Liver (tissue), 8 donors: ENCODE measurements at regions not wholly inside any gene's neighbourhood (a gene's known extent, or its start where the extent isn't known, plus 50 kb on each side); places are given as distances from the start of the nearest gene placed in this dataset.

Experiments used
- DNase-seq: peaks from one replicate; pipeline ENCODE4 v3.0.0-alpha.2; 2017; ENCODE audit warnings: low spot score
- H3K27ac ChIP-seq, 2 donors: one replicate each; pipeline ENCODE4 v1.7.0; 2013; ENCODE audit warnings: inconsistent platforms in 2 of 2, low read length in 2 of 2, control low read depth in 1 of 2, low read depth in 1 of 2, mild to moderate bottlenecking in 1 of 2
- H3K27me3 ChIP-seq, 4 donors: one replicate each; pipeline versions ENCODE4 v1.6.1 to v1.7.0; 2013; ENCODE audit warnings: low read length in 3 of 4, inconsistent platforms in 1 of 4, mild to moderate bottlenecking in 1 of 4, moderate library complexity in 1 of 4; ENCODE audit not compliant: control insufficient read depth in 4 of 4, insufficient read depth in 4 of 4
- H3K36me3 ChIP-seq, 4 donors: one replicate each; pipeline versions ENCODE4 v1.6.1 to v1.7.0; 2013; ENCODE audit warnings: low read length in 3 of 4, mild to moderate bottlenecking in 3 of 4, low read depth in 1 of 4, moderate library complexity in 1 of 4; ENCODE audit not compliant: control insufficient read depth in 4 of 4, insufficient read depth in 3 of 4
- H3K4me1 ChIP-seq, 4 donors: one replicate each; pipeline versions ENCODE4 v1.6.1 to v1.7.0; 2013; ENCODE audit warnings: low read length in 3 of 4, mild to moderate bottlenecking in 3 of 4, moderate library complexity in 1 of 4; ENCODE audit not compliant: control insufficient read depth in 4 of 4, insufficient read depth in 4 of 4
- H3K4me3 ChIP-seq, 3 donors: one replicate each; pipeline versions ENCODE4 v1.6.1 to v1.7.0; 2013; ENCODE audit warnings: low read length in 3 of 3, control low read depth in 1 of 3, low read depth in 1 of 3, mild to moderate bottlenecking in 1 of 3
- H3K9ac ChIP-seq, 2 donors: one replicate each; pipeline ENCODE4 v1.7.0; 2013; ENCODE audit warnings: low read length in 2 of 2, mild to moderate bottlenecking in 2 of 2, moderate library complexity in 2 of 2, control low read depth in 1 of 2, low read depth in 1 of 2
- H3K9me3 ChIP-seq, 4 donors: one replicate each; pipeline versions ENCODE4 v1.6.1 to v1.7.0; 2013; ENCODE audit warnings: low read length in 3 of 4; ENCODE audit not compliant: control insufficient read depth in 4 of 4
- ATF3 ChIP-seq: IDR thresholded peaks from 2 replicates; pipeline ENCODE4 v1.6.1; 2016; ENCODE audit warnings: antibody characterized with exemption
- CTCF ChIP-seq: fragments of 150-350 bp; IDR thresholded peaks from 2 replicates; pipeline ENCODE4 v1.5.1; 2017; ENCODE audit warnings: improper control_type of control experiment, low read depth, low read length; ENCODE audit not compliant: missing input control
- EGR1 ChIP-seq, 2 donors: IDR thresholded peaks; 2 replicates each; pipeline ENCODE4 v1.6.1; 2016 to 2018; ENCODE audit warnings: antibody characterized with exemption in 2 of 2, low read depth in 2 of 2
- FOXA1 ChIP-seq: IDR thresholded peaks from 2 replicates; pipeline ENCODE4 v1.6.1; 2016; ENCODE audit warnings: antibody characterized with exemption
- FOXA2 ChIP-seq: IDR thresholded peaks from 2 replicates; pipeline ENCODE4 v1.6.1; 2016; ENCODE audit warnings: antibody characterized with exemption
- GABPA ChIP-seq, 2 donors: IDR thresholded peaks in 1 of 2; conservative IDR thresholded peaks in 1 of 2; 2 replicates each; pipeline ENCODE4 v1.6.1; 2016; ENCODE audit warnings: antibody characterized with exemption in 2 of 2, mild to moderate bottlenecking in 1 of 2, moderate library complexity in 1 of 2
- HNF4G ChIP-seq: IDR thresholded peaks from 2 replicates; pipeline ENCODE4 v1.6.1; 2016; ENCODE audit warnings: antibody characterized with exemption
- MAX ChIP-seq: IDR thresholded peaks from 2 replicates; pipeline ENCODE4 v1.6.1; 2016; ENCODE audit warnings: antibody characterized with exemption
- NR2F2 ChIP-seq: IDR thresholded peaks from 2 replicates; pipeline ENCODE4 v1.6.1; 2016; ENCODE audit warnings: antibody characterized with exemption
- RAD21 ChIP-seq, 2 donors: IDR thresholded peaks; 2 replicates each; pipeline ENCODE4 v1.6.1; 2016; ENCODE audit warnings: antibody characterized with exemption in 2 of 2, mild to moderate bottlenecking in 2 of 2
- SP1 ChIP-seq: IDR thresholded peaks from 2 replicates; pipeline ENCODE4 v1.6.1; 2018; ENCODE audit warnings: antibody characterized with exemption, mild to moderate bottlenecking
- TAF1 ChIP-seq: conservative IDR thresholded peaks from 2 replicates; pipeline ENCODE4 v1.6.1; 2016; ENCODE audit warnings: antibody characterized with exemption, mild to moderate bottlenecking
- YY1 ChIP-seq: IDR thresholded peaks from 2 replicates; pipeline ENCODE4 v1.6.1; 2016; ENCODE audit warnings: antibody characterized with exemption, mild to moderate bottlenecking
- ZBTB33 ChIP-seq: IDR thresholded peaks from 2 replicates; pipeline ENCODE4 v1.6.1; 2016; ENCODE audit warnings: antibody characterized with exemption
- WGBS: extraction: QIAGEN DNeasy Blood & Tissue Kit; methylation state at CpG from one replicate; pipeline ENCODE4 v1.1.7; 2013; 5-methylcytosine and 5-hydroxymethylcytosine counted together
- donor health status: healthy.
- donor health status: healthy.
- donor health status: healthy.
- donor health status: healthy.
- donor health status: healthy.

- DNase-seq = no peak
- H3K9ac ChIP-seq = no peak overlapping the region
- no peak overlapping the region for H3K4me3 ChIP-seq
- 55% methylated on average over 2 of the region's 2 CpGs for WGBS
- no peaks in the 10 kb centered on the region for H3K9me3 ChIP-seq
- TF ChIP-seq RAD21 (IDR thresholded peaks at IDR 0.05) (no peak), CTCF (no peak), YY1 (no peak), ZBTB33 (no peak), MAX (no peak), HNF4G (no peak), ATF3 (no peak)
- H3K27ac ChIP-seq = no peak overlapping the region
- H3K36me3 ChIP-seq = no peaks in the 10 kb centered on the region
- peaks cover 0 to 3% (median 0%) of the 10 kb centered on the region in 4 donors for H3K27me3 ChIP-seq
- no peaks in the 10 kb centered on the region for H3K4me1 ChIP-seq
Observed at GRCh38 chr21:32197896-32198295, 81.0 kb downstream of the MIS18A start.

GRCh38 chr21:32196001-32196400, 82.8 kb downstream of the MIS18A start:
- no peak overlapping the region for H3K9ac ChIP-seq
- peaks cover 0 to 3% (median 0%) of the 10 kb centered on the region in 4 donors for H3K27me3 ChIP-seq
- no peak overlapping the region for H3K27ac ChIP-seq
- DNase-seq = no peak
- no peak for TF ChIP-seq FOXA1
- no peak for TF ChIP-seq ATF3
- TF ChIP-seq EGR1 (IDR thresholded peaks at IDR 0.05; ENCODE audit: low read depth in 2 of 2) = no peak
- TF ChIP-seq RAD21 (IDR thresholded peaks at IDR 0.05) = no peak
- TF ChIP-seq GABPA (IDR thresholded peaks at IDR 0.05 in 1 of 2, conservative IDR thresholded peaks at IDR 0.05 in 1 of 2) = no peak
- no peak for TF ChIP-seq NR2F2
- no peak for TF ChIP-seq SP1
- no peak for TF ChIP-seq FOXA2
- TF ChIP-seq ZBTB33 = no peak
- TF ChIP-seq TAF1 = no peak
- no peak for TF ChIP-seq YY1
- 85% methylated on average over 4 of the region's 4 CpGs for WGBS
- H3K9me3 ChIP-seq = no peaks in the 10 kb centered on the region
- no peak overlapping the region for H3K4me3 ChIP-seq
- no peaks in the 10 kb centered on the region for H3K4me1 ChIP-seq
- H3K36me3 ChIP-seq = no peaks in the 10 kb centered on the region
